Suppressor macrophage treated with lipopolysaccharide for 4 hours (primary cell): ENCODE measurements at regions not wholly inside any gene's neighbourhood (a gene's known extent, or its start where the extent isn't known, plus 50 kb on each side); places are given as distances from the start of the nearest gene placed in this dataset.
A peak's percentile ranks its signal among the peaks of the same experiment; 100 is the strongest.
"Not testable (repeated sequence)": the region's sequence is repeated elsewhere in the genome, so short reads cannot be mapped to it uniquely, and the experiment has no call there.

ENCODE experiments used
- DNase-seq: peaks from one replicate; pipeline ENCODE4 v3.0.0-alpha.2; 2020

DNA sequence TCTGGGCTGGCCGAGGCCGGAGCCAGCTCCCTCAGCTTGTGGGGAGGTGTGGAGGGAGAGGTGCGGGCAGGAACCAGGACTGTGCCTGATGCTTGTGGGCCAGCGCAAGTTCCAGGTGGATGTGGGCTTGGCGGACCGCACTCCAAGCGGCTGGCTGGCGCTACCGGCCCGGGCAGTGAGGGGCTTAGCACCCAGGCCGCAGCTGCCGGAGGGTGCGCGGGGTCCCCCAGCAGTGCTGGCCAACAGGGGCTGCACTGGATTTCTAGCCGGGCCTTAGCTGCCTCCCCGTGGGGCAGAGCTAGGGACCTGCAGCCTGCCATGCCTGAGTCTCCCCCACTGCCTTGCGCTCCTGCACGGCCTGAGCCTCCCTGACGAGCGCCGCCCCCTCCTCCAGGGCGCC lies 242.8 kb downstream of the CCSER2 start:
- DNase-seq = no peak

- DNase-seq = no peak
Observed at GRCh38 chr10:84574102-84574501, 245.7 kb downstream of the CCSER2 start.

- DNase-seq = no peak
Observed at GRCh38 chr10:84581976-84582375, 253.6 kb downstream of the CCSER2 start.

DNA sequence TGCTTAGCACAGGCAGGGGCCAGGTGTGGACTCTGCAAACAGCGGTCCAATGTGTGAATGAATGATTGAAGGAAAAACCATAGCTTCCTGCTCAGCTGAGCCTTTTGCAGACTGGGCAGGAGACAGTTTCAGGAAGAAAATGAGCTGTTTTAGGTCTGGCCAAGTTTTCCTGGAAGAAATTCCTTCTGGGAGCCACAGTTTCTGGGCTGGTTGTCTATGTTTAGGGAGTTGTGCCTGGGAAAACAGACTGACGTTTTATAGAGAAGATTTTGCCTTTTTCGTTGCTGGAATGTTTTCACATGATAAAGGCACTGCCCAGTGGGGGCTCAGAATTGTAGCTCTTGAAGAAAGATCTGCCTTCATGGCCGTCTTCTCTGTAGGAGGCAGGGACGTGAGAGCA lies 255.1 kb downstream of the CCSER2 start:
- no peak for DNase-seq

DNA sequence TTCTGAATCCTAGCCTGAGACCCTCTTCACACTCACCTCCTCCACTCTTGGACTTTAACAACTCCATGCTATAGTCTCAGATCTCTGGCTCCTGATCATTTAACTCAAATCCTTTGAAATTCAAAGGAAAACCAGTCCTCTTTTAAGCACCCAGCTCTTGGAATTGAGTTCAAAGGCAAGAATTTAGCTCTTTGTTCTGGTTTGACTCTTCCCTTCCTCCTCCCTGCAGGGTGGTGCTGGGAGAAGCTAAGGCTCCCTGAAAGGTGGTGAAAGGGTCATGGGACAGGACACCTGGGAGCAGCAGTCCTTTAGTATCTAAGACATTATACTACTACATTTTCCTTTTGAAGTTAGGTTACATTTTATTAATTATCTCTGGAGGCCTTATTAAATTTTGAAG lies 259.4 kb downstream of the CCSER2 start:
- DNase-seq = no peak

- DNase-seq = no peak
Observed at GRCh38 chr10:84588426-84588825, 260.0 kb downstream of the CCSER2 start.

DNA sequence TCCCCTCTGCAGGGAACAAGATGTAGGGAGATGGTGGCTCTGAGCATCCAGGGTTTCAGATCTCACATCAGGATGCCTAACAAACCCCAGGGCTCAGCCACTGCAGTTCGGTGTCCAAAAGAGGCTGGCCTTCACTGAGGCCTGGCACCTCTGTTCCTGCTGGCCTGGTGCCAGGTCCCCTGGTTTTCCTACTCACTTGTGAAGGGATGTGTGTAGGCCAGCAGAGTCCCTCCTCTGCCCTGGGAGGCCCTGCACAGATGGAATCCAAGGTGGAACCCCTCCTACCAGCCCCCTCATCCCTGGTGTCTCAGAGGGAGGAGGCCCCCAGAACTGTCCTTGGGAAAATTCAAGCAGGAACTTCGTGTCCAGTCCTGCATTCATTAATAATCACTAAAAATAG lies 260.6 kb downstream of the CCSER2 start:
- DNase-seq = no peak

DNA sequence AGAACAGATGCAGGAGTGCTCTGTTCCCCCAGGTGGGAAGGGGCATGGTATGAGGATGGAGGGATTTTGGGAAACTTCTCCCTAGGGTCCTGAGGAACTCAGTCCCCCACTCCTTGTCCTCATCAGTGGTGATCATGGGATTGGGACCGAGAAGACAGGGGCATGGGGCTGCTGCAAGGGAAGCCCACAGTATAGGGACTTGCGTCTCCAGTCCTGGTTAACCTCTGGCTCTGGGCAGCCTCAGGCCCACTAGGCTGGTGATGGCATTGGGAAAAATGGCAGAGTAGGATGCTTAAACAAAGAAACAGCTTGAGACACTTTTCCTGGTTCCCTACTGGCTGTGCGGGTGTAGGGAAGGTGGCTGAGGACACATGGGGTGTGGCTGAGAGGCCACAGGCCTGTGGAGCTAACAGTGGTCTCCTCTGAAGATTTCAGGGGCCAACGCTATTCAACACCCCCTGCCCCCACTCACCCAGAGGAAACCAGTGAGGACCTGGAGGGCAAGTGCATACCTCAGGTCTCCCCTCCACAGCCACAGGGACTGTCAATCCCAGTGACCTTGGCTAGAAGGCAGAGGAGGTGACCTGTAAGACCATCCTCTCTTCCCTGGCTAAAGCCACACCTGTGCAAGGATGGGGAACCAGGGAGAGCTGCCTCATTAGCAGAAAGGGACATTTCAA lies 261.3 kb downstream of the CCSER2 start:
- DNase-seq = no peak

- no peak for DNase-seq
Observed at GRCh38 chr10:84590327-84591193, 262.2 kb downstream of the CCSER2 start.

DNA sequence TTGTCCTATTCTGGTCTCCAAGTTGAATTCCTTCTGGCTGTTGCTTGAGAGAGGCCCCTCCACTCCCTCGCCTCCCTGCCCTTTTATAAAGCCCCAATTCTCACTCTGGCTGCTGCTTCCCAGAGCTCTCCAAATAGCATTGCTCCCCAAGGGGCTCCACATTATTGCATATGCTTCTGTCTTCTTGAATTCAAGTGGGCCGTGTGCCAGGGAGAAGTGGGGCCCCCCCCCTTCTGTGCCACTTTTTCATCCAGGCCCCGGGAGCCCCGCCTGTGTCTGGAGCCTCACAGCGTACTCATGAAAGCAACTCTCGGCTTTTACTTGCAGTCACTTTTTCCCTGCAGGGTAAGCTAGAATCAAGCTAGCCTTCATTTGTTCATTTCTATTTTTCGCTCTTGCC lies 265.1 kb downstream of the CCSER2 start:
- DNase-seq = no peak

DNA sequence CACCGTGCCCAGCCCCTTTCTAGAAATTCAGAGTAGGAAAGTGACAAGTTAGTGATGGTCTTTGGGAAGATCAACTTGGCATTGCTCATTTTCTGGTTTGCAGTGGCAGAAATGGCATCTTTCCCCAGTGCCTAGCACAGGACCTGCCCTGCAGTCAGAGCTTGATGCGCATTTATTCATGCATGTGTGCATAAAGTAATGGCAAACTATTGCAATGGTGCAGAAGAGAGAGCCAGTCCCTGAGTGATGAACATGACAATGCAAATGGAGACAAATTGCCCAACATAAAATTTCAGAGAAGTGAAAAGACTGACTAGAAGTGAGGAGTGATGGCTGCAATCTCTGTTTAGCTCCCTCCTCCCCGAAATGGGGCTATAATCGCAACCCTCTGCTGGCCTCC lies 268.2 kb downstream of the CCSER2 start:
- DNase-seq = no peak

DNA sequence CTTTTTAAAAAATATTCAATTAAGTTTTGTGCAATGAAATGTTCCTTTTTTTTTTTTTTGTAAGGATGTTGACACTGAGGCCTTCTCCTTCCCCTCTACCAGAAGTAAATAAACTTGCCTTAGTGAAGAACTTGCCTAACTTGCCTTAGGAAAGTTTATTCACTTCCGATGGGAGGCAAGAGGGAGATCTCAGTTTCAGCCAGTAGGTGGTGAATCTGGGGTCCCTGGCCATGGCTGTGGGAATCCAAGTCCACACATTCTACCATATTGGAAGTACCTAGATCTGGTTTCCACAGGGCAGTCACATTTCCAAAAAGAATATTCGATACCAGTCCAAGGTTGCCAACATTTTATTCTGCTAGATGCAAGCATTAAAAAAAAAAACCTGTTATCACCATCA lies 270.9 kb downstream of the CCSER2 start:
- DNase-seq = no peak

- DNase-seq = no peak
Observed at GRCh38 chr10:84600947-84601346, 272.6 kb downstream of the CCSER2 start.

DNA sequence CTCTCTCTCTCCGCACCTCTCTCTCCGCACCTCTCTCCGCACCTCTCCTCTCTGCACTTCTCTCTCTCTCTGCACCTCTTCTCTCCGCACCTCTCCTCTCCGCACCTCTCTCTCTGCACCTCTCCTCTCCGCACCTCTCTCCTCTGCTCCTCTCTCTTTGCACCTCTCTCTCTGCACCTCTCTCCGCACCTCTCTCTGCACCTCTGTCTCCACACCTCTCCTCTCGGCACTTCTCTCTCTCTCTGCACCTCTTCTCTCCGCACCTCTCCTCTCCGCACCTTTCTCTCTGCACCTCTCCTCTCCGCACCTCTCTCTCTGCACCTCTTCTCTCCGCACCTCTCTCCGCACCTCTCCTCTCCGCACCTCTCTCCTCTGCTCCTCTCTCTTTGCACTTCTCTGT lies 274.2 kb downstream of the CCSER2 start:
- DNase-seq = not testable (repeated sequence)

DNA sequence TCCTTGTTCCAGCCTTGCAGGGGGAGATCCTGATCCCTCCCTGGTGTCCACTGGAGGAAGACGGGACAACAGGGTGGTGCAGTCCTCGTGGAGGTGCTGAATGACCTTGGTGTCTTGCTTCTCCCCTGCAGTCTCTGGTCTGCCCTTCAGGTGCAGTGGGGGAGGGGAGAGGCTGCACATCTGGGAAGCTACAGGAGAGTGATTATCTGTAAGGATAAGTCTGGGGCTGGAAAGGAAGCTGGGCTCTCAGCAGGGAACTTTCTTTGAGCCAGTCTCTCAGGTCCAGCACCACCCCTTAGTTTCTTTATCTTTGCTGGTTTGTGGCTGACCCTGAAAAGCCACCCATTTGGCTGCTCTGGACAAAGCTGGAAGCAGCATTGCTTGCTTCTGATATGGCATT lies 275.6 kb downstream of the CCSER2 start:
- no peak for DNase-seq

DNA sequence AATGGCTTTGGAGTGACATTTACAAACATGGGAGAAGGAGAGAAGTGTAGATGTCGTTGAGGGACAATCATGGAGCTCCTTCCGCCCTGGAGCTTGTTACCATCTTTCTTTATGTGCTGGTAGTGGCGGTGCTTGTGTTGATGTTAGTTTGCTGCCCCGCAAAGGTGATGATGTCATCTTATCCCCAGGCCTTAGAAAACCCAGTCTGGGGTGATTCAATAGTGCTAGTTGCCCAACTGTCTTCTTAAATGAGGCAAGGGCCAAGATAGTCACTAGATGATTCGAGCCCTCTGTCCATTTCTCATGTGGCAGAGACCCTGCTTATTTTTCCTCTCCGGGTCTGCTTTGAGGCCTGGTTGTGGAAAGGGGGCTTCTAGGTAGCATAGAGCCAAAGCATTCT lies 277.4 kb downstream of the CCSER2 start:
- peak; percentile 14 for DNase-seq

- DNase-seq = no peak
Observed at GRCh38 chr10:84606428-84606827, 278.0 kb downstream of the CCSER2 start.

- DNase-seq = no peak
Observed at GRCh38 chr10:84607044-84607443, 278.7 kb downstream of the CCSER2 start.

GRCh38 chr10:84607523-84607922 lies 279.1 kb downstream of the CCSER2 start:
- no peak for DNase-seq

DNA sequence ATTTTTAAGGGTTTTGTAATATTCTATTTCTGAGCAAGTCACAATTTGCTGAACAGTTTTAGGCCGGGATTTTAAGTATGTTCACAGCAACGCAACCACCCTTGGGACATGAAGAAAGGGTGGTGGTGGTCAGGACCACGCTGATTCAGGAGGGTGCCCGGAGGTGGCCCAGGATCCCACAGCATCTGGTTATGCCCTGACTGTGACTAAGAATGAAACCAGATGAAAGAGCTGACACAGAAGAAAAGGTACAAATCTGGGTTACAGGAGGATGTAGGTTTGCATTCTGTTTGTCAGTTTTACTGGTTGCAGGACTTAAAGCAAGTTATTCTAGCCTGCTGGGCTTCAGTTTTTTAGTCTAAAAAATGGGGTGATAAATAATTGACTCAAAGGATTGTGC lies 279.7 kb downstream of the CCSER2 start:
- no peak for DNase-seq

GRCh38 chr10:84613336-84614021 lies 285.1 kb downstream of the CCSER2 start:
- DNase-seq = no peak

GRCh38 chr10:84626397-84627087 lies 298.2 kb downstream of the CCSER2 start:
- DNase-seq = no peak

- no peak for DNase-seq
Observed at GRCh38 chr10:84632866-84633265, 304.5 kb downstream of the CCSER2 start.
